ENCODE measurements at regions not wholly inside any gene's neighbourhood (a gene's known extent, or its start where the extent isn't known, plus 50 kb on each side); places are given as distances from the start of the nearest gene placed in this dataset.

GRCh38 chr10:90089719-90090118, 388.3 kb downstream of the KIF20B start:
- TF ChIP-seq CTCF (IDR thresholded peaks at IDR 0.05; ENCODE audit: insufficient read depth, low read length, poor library complexity, severe bottlenecking) (no peak), EZH2phosphoT487 (conservative IDR thresholded peaks at IDR 0.05; ENCODE audit: low read length) (no peak)

Data from SU-DHL-6 (cell line).